Panc1 (cell line): ENCODE measurements at regions not wholly inside any gene's neighbourhood (a gene's known extent, or its start where the extent isn't known, plus 50 kb on each side); places are given as distances from the start of the nearest gene placed in this dataset.

ENCODE experiments used
- ATAC-seq: fragments of 200-7000 bp; cut with Tn5 transposase; 2 replicates; pipeline ENCODE4 v1.9.1; 2020; ENCODE audit warnings: mild to moderate bottlenecking, moderate library complexity
- BruUV-seq: library from RNA; stranded (reverse); fragments of 400-500 nt; replicated peaks from 2 replicates; lab custom pipeline; 2021; lab: Mats Ljungman, UMichigan
- CTCF ChIA-PET: fragments of 300-600 bp; sonication (Branson Sonifier 250); formaldehyde crosslinking; loops from one replicate; lab custom pipeline; 2022; ENCODE audit warnings: antibody characterized with exemption; lab: Charles Lee
- POLR2A ChIA-PET: fragments of 300-600 bp; sonication (Branson Sonifier 250); formaldehyde crosslinking; loops from one replicate; lab custom pipeline; 2022; ENCODE audit warnings: antibody characterized with exemption; lab: Charles Lee
- DNase-seq: peaks from one replicate; pipeline ENCODE4 v3.0.0-alpha.2; 2010; ENCODE audit warnings: low read depth, low spot score
- H3K27ac ChIP-seq: 2 replicates; pipeline ENCODE4 v1.5.1; 2011; ENCODE audit warnings: mild to moderate bottlenecking, low read length, inconsistent platforms
- H3K27me3 ChIP-seq: fragments of 200-500 bp; sonication (Bioruptor generic); 2 replicates; pipeline ENCODE4 v1.6.0; 2014; ENCODE audit warnings: low read length, inconsistent platforms; ENCODE audit not compliant: control insufficient read depth, insufficient read depth
- H3K36me3 ChIP-seq: fragments of 200-500 bp; sonication (Bioruptor generic); 2 replicates; pipeline ENCODE4 v1.5.1; 2014; ENCODE audit warnings: inconsistent platforms, mild to moderate bottlenecking, low read length, moderate library complexity; ENCODE audit not compliant: control insufficient read depth, insufficient read depth
- H3K4me1 ChIP-seq: 2 replicates; pipeline ENCODE4 v1.5.1; 2011; ENCODE audit warnings: inconsistent platforms, mild to moderate bottlenecking, low read length, moderate library complexity; ENCODE audit not compliant: control insufficient read depth, insufficient read depth
- H3K4me3 ChIP-seq, 2 experiments: 2 replicates each; pipeline ENCODE4 v1.5.1; 2011 to 2012; ENCODE audit warnings: low read depth in 2 of 2, low read length in 2 of 2, mild to moderate bottlenecking in 2 of 2, inconsistent platforms in 1 of 2, moderate library complexity in 1 of 2
- H3K9me3 ChIP-seq: fragments of 200-500 bp; sonication (Bioruptor generic); 2 replicates; pipeline ENCODE4 v1.5.1; 2014; ENCODE audit warnings: low read depth, mild to moderate bottlenecking, inconsistent platforms, low read length, moderate library complexity; ENCODE audit not compliant: control insufficient read depth, insufficient read depth
- CTCF ChIP-seq: fragments of 450-650 bp; IDR thresholded peaks from 2 replicates; pipeline ENCODE4 v1.5.1; 2017; ENCODE audit warnings: mild to moderate bottlenecking
- POLR2AphosphoS5 ChIP-seq: IDR thresholded peaks from 2 replicates; pipeline ENCODE4 v1.6.1; 2012; ENCODE audit warnings: mild to moderate bottlenecking, low read depth, low read length, moderate library complexity
- SIN3A ChIP-seq: IDR thresholded peaks from 2 replicates; pipeline ENCODE4 v1.6.1; 2012; ENCODE audit warnings: low read depth, mild to moderate bottlenecking, low read length, moderate library complexity, borderline replicate concordance; ENCODE audit not compliant: insufficient read depth
- TCF7L2 ChIP-seq: IDR thresholded peaks from 2 replicates; pipeline ENCODE4 v1.6.1; 2011; ENCODE audit warnings: mild to moderate bottlenecking, low read depth, low read length, inconsistent platforms
- in situ Hi-C: cut with HindIII; loops from 2 replicates; pipeline ENCODE4 v1.10.0; 2016; ENCODE audit warnings: low sequenced_read_pairs, low pct_unique_long_range_greater_than_20kb
- intact Hi-C: fragments of 100-400 bp; cut with micrococcal nuclease; formaldehyde crosslinking; loops from one replicate; pipeline ENCODE4 v1.10.0; 2022; ENCODE audit not compliant: unreplicated experiment
- TF ChIP-seq, protein P1 (sequence below), 2 experiments: IDR thresholded peaks; 2 replicates each; pipeline ENCODE4 v1.6.1; 2011 to 2012; ENCODE audit warnings: low read depth in 2 of 2, control low read depth in 1 of 2, low read length in 1 of 2, mild to moderate bottlenecking in 1 of 2, moderate library complexity in 1 of 2; ENCODE audit not compliant: insufficient read depth in 1 of 2

DNA sequence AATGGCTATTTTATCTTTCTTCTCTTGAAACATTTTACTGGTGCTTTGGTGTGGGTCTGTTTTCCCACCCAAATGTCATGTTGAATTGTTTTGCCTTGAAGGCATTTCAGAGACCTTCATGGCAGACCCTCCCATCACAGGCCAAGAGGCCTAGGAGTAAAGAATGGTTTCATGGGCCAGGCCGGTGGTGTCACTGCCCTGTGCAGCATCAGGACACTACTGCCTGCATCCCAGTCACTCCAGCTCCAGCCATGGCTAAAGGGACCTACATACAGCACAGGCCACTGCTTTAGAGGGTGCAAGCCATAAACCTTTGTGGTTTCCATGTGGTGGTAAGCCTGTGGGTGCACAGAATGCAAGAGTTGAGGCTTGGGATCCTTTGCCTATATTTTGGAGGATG, 326.9 kb downstream of the SLITRK5 start:
- H3K27me3 ChIP-seq, result no peaks in the 10 kb centered on the region
- ChIA-PET POLR2A (no interaction called here), CTCF (no interaction called here)
- no peak for ATAC-seq
- H3K36me3 ChIP-seq, result no peaks in the 10 kb centered on the region
- TF ChIP-seq SIN3A (no peak), CTCF (no peak), POLR2AphosphoS5 (no peak), TCF7L2 (no peak)
- TF ChIP-seq, protein P1, sequence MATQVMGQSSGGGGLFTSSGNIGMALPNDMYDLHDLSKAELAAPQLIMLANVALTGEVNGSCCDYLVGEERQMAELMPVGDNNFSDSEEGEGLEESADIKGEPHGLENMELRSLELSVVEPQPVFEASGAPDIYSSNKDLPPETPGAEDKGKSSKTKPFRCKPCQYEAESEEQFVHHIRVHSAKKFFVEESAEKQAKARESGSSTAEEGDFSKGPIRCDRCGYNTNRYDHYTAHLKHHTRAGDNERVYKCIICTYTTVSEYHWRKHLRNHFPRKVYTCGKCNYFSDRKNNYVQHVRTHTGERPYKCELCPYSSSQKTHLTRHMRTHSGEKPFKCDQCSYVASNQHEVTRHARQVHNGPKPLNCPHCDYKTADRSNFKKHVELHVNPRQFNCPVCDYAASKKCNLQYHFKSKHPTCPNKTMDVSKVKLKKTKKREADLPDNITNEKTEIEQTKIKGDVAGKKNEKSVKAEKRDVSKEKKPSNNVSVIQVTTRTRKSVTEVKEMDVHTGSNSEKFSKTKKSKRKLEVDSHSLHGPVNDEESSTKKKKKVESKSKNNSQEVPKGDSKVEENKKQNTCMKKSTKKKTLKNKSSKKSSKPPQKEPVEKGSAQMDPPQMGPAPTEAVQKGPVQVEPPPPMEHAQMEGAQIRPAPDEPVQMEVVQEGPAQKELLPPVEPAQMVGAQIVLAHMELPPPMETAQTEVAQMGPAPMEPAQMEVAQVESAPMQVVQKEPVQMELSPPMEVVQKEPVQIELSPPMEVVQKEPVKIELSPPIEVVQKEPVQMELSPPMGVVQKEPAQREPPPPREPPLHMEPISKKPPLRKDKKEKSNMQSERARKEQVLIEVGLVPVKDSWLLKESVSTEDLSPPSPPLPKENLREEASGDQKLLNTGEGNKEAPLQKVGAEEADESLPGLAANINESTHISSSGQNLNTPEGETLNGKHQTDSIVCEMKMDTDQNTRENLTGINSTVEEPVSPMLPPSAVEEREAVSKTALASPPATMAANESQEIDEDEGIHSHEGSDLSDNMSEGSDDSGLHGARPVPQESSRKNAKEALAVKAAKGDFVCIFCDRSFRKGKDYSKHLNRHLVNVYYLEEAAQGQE (IDR thresholded peaks at IDR 0.05; ENCODE audit: insufficient read depth in 1 of 2, low read depth in 2 of 2, low read length in 1 of 2), result no peak
- in situ Hi-C loops (no loop called here), intact Hi-C loops (no loop called here)
- no peak overlapping the region for H3K27ac ChIP-seq
- DNase-seq, result no peak
- H3K9me3 ChIP-seq, result no peaks in the 10 kb centered on the region
- no peaks in the 10 kb centered on the region for H3K4me1 ChIP-seq
- no peak overlapping the region for H3K4me3 ChIP-seq
- no TSS peak for BruUV-seq

DNA sequence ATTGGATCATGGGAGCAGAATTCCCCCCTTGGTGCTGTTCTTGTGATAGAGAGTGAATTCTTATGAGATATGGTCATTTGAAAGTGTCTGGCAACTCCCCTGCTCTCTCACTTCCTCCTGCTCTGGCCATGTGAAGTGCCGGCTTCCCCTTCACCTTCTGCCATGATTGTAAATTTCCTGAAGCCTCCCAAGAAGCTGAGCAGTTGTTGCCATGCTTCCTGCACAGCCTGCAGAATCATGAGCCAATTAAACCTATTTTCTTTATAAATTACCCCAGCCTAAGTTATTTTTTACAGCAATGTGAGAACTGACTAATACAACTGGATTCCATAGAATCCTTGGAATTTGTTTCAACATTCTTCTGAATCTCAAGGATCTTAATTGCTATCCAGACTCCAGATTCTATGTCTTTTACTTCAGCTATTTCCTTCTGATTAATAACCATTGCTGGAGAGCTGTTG, 328.1 kb downstream of the SLITRK5 start:
- Histone ChIP-seq H3K4me1 (no peaks in the 10 kb centered on the region), H3K36me3 (no peaks in the 10 kb centered on the region), H3K27ac (no peak overlapping the region), H3K27me3 (no peaks in the 10 kb centered on the region), H3K9me3 (no peaks in the 10 kb centered on the region), H3K4me3 (no peak overlapping the region)
- intact Hi-C loops, result no loop called here
- POLR2A ChIA-PET, result no interaction called here
- in situ Hi-C loops, result no loop called here
- BruUV-seq, result no TSS peak
- TF ChIP-seq SIN3A, result no peak
- TF ChIP-seq, protein P1 (IDR thresholded peaks at IDR 0.05; ENCODE audit: insufficient read depth in 1 of 2, low read depth in 2 of 2, low read length in 1 of 2), result no peak
- ATAC-seq, result no peak
- DNase-seq, result no peak
- CTCF ChIA-PET, result no interaction called here
